Tibial nerve (tissue), 4 donors: ENCODE measurements at regions not wholly inside any gene's neighbourhood (a gene's known extent, or its start where the extent isn't known, plus 50 kb on each side); places are given as distances from the start of the nearest gene placed in this dataset.

Experiments used
- EP300 ChIP-seq, 2 donors: sonication (generic); formaldehyde crosslinking; IDR thresholded peaks; one replicate each; pipeline ENCODE4 v1.6.1; 2017; ENCODE audit warnings: antibody characterized with exemption in 2 of 2, mild to moderate bottlenecking in 1 of 2
- POLR2A ChIP-seq, 2 donors: fragments of 450-650 bp; IDR thresholded peaks; one replicate each; pipeline ENCODE4 v1.6.1; 2017; ENCODE audit warnings: antibody characterized with exemption in 2 of 2, mild to moderate bottlenecking in 2 of 2, moderate library complexity in 2 of 2
- TF ChIP-seq, protein P1 (sequence below), 5 experiments: fragments of 200-600 bp in 3 of 5; fragments of 450-650 bp in 2 of 5; sonication (generic) in 3 of 5; IDR thresholded peaks; one replicate each; pipeline ENCODE4 v1.5.1; 2016 to 2019; ENCODE audit warnings: antibody characterized with exemption in 5 of 5, mild to moderate bottlenecking in 3 of 5, moderate library complexity in 2 of 5

GRCh38 chr16:5838725-5839124 lies 741.1 kb upstream of the EEF2KMT start:
- TF ChIP-seq, protein P1, sequence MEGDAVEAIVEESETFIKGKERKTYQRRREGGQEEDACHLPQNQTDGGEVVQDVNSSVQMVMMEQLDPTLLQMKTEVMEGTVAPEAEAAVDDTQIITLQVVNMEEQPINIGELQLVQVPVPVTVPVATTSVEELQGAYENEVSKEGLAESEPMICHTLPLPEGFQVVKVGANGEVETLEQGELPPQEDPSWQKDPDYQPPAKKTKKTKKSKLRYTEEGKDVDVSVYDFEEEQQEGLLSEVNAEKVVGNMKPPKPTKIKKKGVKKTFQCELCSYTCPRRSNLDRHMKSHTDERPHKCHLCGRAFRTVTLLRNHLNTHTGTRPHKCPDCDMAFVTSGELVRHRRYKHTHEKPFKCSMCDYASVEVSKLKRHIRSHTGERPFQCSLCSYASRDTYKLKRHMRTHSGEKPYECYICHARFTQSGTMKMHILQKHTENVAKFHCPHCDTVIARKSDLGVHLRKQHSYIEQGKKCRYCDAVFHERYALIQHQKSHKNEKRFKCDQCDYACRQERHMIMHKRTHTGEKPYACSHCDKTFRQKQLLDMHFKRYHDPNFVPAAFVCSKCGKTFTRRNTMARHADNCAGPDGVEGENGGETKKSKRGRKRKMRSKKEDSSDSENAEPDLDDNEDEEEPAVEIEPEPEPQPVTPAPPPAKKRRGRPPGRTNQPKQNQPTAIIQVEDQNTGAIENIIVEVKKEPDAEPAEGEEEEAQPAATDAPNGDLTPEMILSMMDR (IDR thresholded peaks at IDR 0.05): no peak
- no peak for TF ChIP-seq POLR2A (IDR thresholded peaks at IDR 0.05)
- TF ChIP-seq EP300 (IDR thresholded peaks at IDR 0.05): no peak
